Uterus (tissue), 3 donors: ENCODE measurements at regions not wholly inside any gene's neighbourhood (a gene's known extent, or its start where the extent isn't known, plus 50 kb on each side); places are given as distances from the start of the nearest gene placed in this dataset.

Experiments used
- DNase-seq, 2 donors: peaks; one replicate each; pipeline ENCODE4 v3.0.0-alpha.2; 2019 to 2020
- H3K27ac ChIP-seq, 2 donors: fragments of 200-600 bp; sonication (generic); 1 replicate in 1 of 2; 2 replicates in 1 of 2; pipeline ENCODE4 v1.5.1; 2016 to 2018
- H3K27me3 ChIP-seq, 2 donors: fragments of 200-600 bp; sonication (generic); one replicate each; pipeline ENCODE4 v1.5.1; 2018 to 2019; ENCODE audit warnings: control low read depth in 1 of 2
- H3K36me3 ChIP-seq, 2 donors: fragments of 200-600 bp; sonication (generic); one replicate each; pipeline ENCODE4 v1.5.1; 2019; ENCODE audit warnings: control low read depth in 1 of 2
- H3K4me1 ChIP-seq, 2 donors: fragments of 200-600 bp; sonication (generic); one replicate each; pipeline ENCODE4 v1.5.1; 2018 to 2019; ENCODE audit warnings: control low read depth in 1 of 2
- H3K4me3 ChIP-seq, 2 donors: fragments of 200-600 bp; sonication (generic); 1 replicate in 1 of 2; 2 replicates in 1 of 2; pipeline ENCODE4 v1.5.1; 2018 to 2019; ENCODE audit warnings: mild to moderate bottlenecking in 1 of 2
- H3K9me3 ChIP-seq, 2 donors: fragments of 200-600 bp; sonication (generic); one replicate each; pipeline ENCODE4 v1.5.1; 2019; ENCODE audit warnings: control low read depth in 1 of 2
- POLR2A ChIP-seq, 2 donors: fragments of 450-650 bp; IDR thresholded peaks; one replicate each; pipeline ENCODE4 v1.6.1; 2016; ENCODE audit warnings: antibody characterized with exemption in 2 of 2, mild to moderate bottlenecking in 1 of 2, moderate library complexity in 1 of 2
- intact Hi-C: fragments of 100-400 bp; cut with DNase I; formaldehyde crosslinking; loops from one replicate; pipeline ENCODE4 v1.15.1; 2023; ENCODE audit warnings: low total_unique reads
- TF ChIP-seq, protein P1 (sequence below), 4 experiments: fragments of 200-600 bp in 2 of 4; fragments of 450-650 bp in 2 of 4; sonication (generic) in 2 of 4; IDR thresholded peaks; one replicate each; pipeline ENCODE4 v1.5.1; 2016 to 2019; ENCODE audit warnings: antibody characterized with exemption in 4 of 4, mild to moderate bottlenecking in 2 of 4, moderate library complexity in 1 of 4
- donor health status: DM: yes; HTN: yes; CAD: no.

DNA sequence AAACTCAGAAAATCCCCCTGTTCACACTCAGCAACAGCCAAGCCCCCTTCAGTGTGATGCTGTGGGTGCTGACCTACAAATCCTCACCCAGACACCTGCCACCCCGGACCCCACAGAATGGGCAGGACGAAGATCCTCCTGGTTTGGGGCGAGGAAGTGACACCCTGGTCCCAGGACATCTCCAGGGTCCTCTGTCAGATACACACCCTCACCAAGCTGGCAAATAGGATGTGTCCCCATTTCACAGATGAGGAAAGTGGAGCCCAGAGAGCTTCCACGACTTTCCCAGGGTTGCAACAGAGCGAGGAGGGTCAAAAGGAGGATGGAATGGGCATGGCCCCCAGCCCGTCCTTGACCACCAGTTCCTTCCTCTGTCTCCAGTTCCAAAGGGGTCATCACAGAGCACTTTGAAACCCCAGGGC lies 92.0 kb upstream of the AFDN start:
- peak overlapping the region in 1 of 2 donors; percentile 28 for H3K27ac ChIP-seq
- H3K27me3 ChIP-seq, result no peaks in the 10 kb centered on the region
- H3K9me3 ChIP-seq, result no peaks in the 10 kb centered on the region
- no peaks in the 10 kb centered on the region for H3K4me1 ChIP-seq
- no peak for DNase-seq
- TF ChIP-seq POLR2A (IDR thresholded peaks at IDR 0.05), result no peak
- TF ChIP-seq, protein P1, sequence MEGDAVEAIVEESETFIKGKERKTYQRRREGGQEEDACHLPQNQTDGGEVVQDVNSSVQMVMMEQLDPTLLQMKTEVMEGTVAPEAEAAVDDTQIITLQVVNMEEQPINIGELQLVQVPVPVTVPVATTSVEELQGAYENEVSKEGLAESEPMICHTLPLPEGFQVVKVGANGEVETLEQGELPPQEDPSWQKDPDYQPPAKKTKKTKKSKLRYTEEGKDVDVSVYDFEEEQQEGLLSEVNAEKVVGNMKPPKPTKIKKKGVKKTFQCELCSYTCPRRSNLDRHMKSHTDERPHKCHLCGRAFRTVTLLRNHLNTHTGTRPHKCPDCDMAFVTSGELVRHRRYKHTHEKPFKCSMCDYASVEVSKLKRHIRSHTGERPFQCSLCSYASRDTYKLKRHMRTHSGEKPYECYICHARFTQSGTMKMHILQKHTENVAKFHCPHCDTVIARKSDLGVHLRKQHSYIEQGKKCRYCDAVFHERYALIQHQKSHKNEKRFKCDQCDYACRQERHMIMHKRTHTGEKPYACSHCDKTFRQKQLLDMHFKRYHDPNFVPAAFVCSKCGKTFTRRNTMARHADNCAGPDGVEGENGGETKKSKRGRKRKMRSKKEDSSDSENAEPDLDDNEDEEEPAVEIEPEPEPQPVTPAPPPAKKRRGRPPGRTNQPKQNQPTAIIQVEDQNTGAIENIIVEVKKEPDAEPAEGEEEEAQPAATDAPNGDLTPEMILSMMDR (IDR thresholded peaks at IDR 0.05), result no peak
- intact Hi-C loops, result no loop called here
- no peak overlapping the region for H3K4me3 ChIP-seq
- no peaks in the 10 kb centered on the region for H3K36me3 ChIP-seq

DNA sequence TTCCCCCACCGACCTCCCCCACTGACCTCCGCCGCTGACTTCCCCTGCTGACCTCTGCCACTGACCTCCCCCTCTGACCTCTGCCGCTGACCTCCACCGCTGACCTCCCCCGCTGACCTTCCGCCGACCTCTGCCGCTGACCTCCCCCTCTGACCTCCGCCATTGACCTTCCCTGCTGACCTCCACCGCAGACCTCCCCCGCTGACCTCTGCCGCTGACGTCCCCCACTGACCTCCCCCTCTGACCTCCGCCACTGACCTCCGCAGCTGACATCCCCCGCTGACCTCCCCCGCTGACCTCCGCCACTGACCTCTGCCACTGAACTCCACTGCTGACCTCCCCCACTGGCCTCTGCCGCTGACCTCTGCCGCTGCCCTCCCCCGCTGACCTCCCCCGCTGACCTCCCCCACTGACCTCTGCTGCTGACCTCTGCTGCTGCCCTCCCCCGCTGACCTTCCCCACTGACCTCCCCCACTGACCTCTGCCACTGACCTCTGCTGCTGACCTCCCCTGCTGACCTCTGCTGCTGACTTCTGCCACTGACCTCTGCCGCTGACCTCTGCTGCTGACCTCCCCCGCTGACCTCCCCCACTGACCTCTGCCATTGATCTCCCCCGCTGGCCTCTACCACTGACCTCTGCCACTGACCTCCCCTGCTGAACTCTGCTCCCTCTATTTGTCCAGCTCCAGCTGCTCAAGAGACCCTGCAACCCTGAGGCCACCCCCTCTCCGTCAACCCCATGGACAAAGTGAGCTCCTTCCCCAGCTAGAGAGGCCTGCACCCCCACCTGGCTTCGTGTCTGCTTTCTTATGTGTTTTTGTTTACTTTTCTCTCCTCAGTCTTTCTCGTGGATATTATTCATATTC lies 91.4 kb upstream of the AFDN start:
- DNase-seq, result no peak
- Histone ChIP-seq H3K9me3 (no peaks in the 10 kb centered on the region), H3K27ac (no peak overlapping the region), H3K36me3 (no peaks in the 10 kb centered on the region), H3K27me3 (no peaks in the 10 kb centered on the region), H3K4me3 (no peak overlapping the region), H3K4me1 (no peaks in the 10 kb centered on the region)
- TF ChIP-seq POLR2A (IDR thresholded peaks at IDR 0.05), result no peak
- TF ChIP-seq, protein P1 (IDR thresholded peaks at IDR 0.05), result no peak
- intact Hi-C loops, result no loop called here

GRCh38 chr6:167735951-167736288 lies 90.8 kb upstream of the AFDN start:
- DNase-seq, result no peak
- H3K9me3 ChIP-seq, result no peaks in the 10 kb centered on the region
- no peak overlapping the region for H3K27ac ChIP-seq
- H3K4me3 ChIP-seq, result no peak overlapping the region
- H3K36me3 ChIP-seq, result no peaks in the 10 kb centered on the region
- intact Hi-C loops, result no loop called here
- TF ChIP-seq POLR2A (IDR thresholded peaks at IDR 0.05), result no peak
- TF ChIP-seq, protein P1 (IDR thresholded peaks at IDR 0.05), result no peak
- H3K27me3 ChIP-seq, result no peaks in the 10 kb centered on the region
- no peaks in the 10 kb centered on the region for H3K4me1 ChIP-seq

DNA sequence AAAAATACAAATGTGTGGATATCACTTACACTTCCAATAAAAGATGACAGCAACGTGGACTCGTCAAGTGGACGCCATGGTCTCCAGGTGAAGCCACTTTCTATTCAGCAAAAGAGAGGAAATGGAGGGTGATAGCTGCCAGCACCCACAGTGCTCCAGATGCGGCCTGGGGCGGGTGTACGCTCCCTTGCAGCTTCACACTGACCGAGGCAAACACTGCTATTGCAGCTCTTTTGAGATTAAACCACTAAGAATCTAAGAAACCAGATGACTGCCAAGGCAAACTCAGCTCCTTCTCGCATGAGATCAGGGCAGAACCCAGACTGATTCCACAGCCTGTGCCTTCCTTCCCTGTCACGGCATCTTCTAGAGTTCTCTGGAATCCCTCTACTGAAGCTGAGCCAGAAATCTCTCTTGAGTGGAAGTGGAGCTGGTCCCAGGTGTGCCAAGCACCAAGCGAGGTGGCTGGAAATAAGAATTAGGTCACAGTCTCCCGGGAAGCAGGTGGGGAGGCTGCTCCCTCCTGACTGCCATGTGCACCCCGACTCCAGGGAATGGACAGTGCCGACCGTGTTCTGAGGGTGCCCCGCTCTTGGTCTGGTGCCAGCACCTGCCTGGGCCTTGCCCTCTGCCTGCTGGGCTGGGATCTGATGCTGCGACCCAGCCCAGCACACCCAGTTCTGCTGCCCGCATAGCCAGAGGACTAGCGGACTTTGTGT lies 90.1 kb upstream of the AFDN start:
- intact Hi-C loops, result no loop called here
- Histone ChIP-seq H3K4me1 (no peaks in the 10 kb centered on the region), H3K27me3 (no peaks in the 10 kb centered on the region), H3K9me3 (no peaks in the 10 kb centered on the region), H3K4me3 (no peak overlapping the region), H3K27ac (no peak overlapping the region), H3K36me3 (no peaks in the 10 kb centered on the region)
- no peak for TF ChIP-seq POLR2A (IDR thresholded peaks at IDR 0.05)
- no peak for DNase-seq

GRCh38 chr6:167737205-167737830 lies 89.4 kb upstream of the AFDN start:
- intact Hi-C loops, result no loop called here
- Histone ChIP-seq H3K4me3 (no peak overlapping the region), H3K9me3 (no peaks in the 10 kb centered on the region), H3K27me3 (no peaks in the 10 kb centered on the region), H3K4me1 (no peaks in the 10 kb centered on the region), H3K27ac (no peak overlapping the region), H3K36me3 (no peaks in the 10 kb centered on the region)
- no peak for DNase-seq
- TF ChIP-seq POLR2A (IDR thresholded peaks at IDR 0.05), result no peak
- TF ChIP-seq, protein P1 (IDR thresholded peaks at IDR 0.05), result no peak
